Choroid plexus epithelial cell (primary cell): ENCODE measurements at regions not wholly inside any gene's neighbourhood (a gene's known extent, or its start where the extent isn't known, plus 50 kb on each side); places are given as distances from the start of the nearest gene placed in this dataset.
A peak's percentile ranks its signal among the peaks of the same experiment; 100 is the strongest.
"Not testable (repeated sequence)": the region's sequence is repeated elsewhere in the genome, so short reads cannot be mapped to it uniquely, and the experiment has no call there.

Experiments
- DNase-seq: peaks from one replicate; pipeline ENCODE4 v3.0.0-alpha.2; 2010; ENCODE audit warnings: low read depth
- H3K4me3 ChIP-seq: 2 replicates; pipeline ENCODE4 v1.5.1; 2011; ENCODE audit warnings: low read depth, mild to moderate bottlenecking, control low read depth, low read length, moderate library complexity
- CTCF ChIP-seq: conservative IDR thresholded peaks from 2 replicates; pipeline ENCODE4 v1.5.1; 2011; ENCODE audit warnings: low read depth, mild to moderate bottlenecking, control low read depth, inconsistent platforms, low read length, moderate library complexity

GRCh38 chr6:10320291-10320690 is 94.6 kb downstream of the TFAP2A start:
- no peak for TF ChIP-seq CTCF
- no peak overlapping the region for H3K4me3 ChIP-seq
- DNase-seq, result no peak

- peak; percentile 1 for DNase-seq
- no peak for TF ChIP-seq CTCF
- no peak overlapping the region for H3K4me3 ChIP-seq
Observed at GRCh38 chr6:10316373-10316721, 98.5 kb downstream of the TFAP2A start.

GRCh38 chr6:10315658-10316372 is 99.1 kb downstream of the TFAP2A start:
- no peak overlapping the region for H3K4me3 ChIP-seq
- TF ChIP-seq CTCF, result no peak
- no peak for DNase-seq

GRCh38 chr6:10315034-10315433 is 99.8 kb downstream of the TFAP2A start:
- TF ChIP-seq CTCF, result no peak

GRCh38 chr6:10314163-10314955 is 100.5 kb downstream of the TFAP2A start:
- no peak for DNase-seq
- H3K4me3 ChIP-seq, result no peak overlapping the region
- TF ChIP-seq CTCF, result no peak

More at GRCh38 chr6:10315034-10315433, 99.8 kb downstream of the TFAP2A start:
- no peak overlapping the region for H3K4me3 ChIP-seq
- DNase-seq, result no peak

- no peak for TF ChIP-seq CTCF
- H3K4me3 ChIP-seq, result no peak overlapping the region
- DNase-seq, result no peak
Observed at GRCh38 chr6:10313799-10314162, 101.1 kb downstream of the TFAP2A start.

GRCh38 chr6:10312445-10312844 is 102.4 kb downstream of the TFAP2A start:
- DNase-seq, result no peak
- H3K4me3 ChIP-seq, result no peak overlapping the region

GRCh38 chr6:10311546-10312405 is 103.1 kb downstream of the TFAP2A start:
- H3K4me3 ChIP-seq, DNase-seq: not testable (repeated sequence)

More at GRCh38 chr6:10312445-10312844, 102.4 kb downstream of the TFAP2A start:
- no peak for TF ChIP-seq CTCF
